GM21576 (cell line): ENCODE measurements at regions not wholly inside any gene's neighbourhood (a gene's known extent, or its start where the extent isn't known, plus 50 kb on each side); places are given as distances from the start of the nearest gene placed in this dataset.

Source experiments
- ATAC-seq: cut with Tn5 transposase; IDR thresholded peaks from one replicate; pipeline ENCODE4 v1.9.1; 2021; ENCODE audit warnings: mild to moderate bottlenecking, moderate library complexity; ENCODE audit not compliant: unreplicated experiment

GRCh38 chr6:19492636-19493405 lies 344.3 kb upstream of the ID4 start:
- ATAC-seq = no peak

- ATAC-seq = no peak
These were observed 335.4 kb upstream of the ID4 start for GRCh38 chr6:19501737-19502245.

DNA sequence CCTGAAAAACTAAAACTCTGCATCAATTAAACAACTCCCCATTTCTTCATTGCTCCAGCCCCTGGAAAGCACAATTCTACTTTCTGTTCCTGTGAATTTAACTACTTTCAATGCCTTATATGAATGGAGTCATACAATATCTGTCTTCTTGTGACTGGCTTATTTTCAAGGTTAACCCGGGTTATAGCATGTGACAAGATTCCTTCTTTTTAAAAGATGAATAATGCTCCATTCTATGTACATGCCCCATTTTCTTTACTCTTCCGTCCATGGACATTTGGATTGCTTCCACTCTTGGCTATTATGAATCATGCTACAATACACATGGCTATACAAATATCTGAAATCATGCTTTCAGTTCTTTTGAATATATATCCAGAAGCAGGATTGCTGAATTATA lies 334.9 kb upstream of the ID4 start:
- no peak for ATAC-seq

GRCh38 chr6:19515939-19516338 lies 321.2 kb upstream of the ID4 start:
- ATAC-seq = no peak

GRCh38 chr6:19519941-19520340 lies 317.2 kb upstream of the ID4 start:
- no peak for ATAC-seq

DNA sequence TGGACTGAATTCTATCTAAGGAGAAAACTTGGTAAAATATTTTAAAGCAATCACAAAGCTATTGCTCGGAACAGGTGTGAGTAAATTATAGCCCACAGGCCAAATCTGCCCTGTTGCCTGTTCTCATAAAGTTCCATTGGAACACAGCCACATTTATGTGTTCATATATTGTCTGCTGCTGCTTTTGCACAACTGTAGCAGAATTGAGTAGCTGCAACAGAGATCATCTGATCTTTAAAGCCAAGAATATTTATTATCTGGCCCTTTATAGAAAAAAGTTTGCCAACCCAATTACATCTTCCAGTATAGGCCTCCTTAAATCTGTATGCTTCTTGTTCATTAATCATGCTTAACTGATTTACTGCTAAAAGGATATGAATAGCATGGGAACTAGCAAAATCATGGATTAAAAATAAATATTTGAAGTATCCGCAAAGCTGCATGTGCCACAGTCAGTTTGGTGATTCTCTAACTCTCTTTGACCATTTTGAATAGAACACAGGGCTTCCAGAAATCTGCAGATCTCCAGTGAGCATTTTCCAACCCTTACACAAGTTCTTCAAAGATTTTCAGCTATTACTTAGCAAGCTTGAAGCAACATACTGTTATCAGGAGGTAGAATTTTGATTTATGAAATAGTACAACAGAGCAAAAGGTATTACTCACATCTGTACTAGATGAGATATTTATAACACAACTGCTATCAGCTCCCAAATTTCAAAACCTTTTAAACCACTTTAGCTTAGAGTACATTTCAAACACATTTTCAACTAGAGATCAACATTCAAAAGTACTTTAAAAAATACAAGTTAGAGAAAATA lies 312.6 kb upstream of the ID4 start:
- ATAC-seq = no peak

GRCh38 chr6:19525673-19526072 lies 311.5 kb upstream of the ID4 start:
- ATAC-seq = no peak

- no peak for ATAC-seq
These were observed 307.0 kb upstream of the ID4 start for GRCh38 chr6:19530188-19530587.

DNA sequence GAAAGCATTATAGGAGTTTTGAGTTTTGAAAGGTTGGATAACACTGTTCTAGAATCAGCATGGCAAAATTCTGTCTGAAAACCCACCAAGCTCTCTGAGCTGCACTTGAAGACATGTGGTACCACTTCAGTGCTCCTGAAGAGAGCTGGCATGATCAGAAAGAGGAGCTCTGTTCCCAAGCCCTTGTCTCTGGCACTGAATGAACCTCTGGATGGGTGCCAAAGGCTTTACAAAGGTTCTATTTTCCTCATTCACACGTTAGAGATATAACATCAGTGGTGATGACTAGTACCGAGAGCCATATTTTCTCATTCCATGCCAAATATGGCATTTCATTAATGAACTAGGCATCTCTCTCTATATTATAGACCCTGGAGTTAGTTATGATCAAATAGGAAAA lies 301.8 kb upstream of the ID4 start:
- no peak for ATAC-seq

GRCh38 chr6:19536838-19537237 lies 300.3 kb upstream of the ID4 start:
- no peak for ATAC-seq

GRCh38 chr6:19538096-19538495 lies 299.1 kb upstream of the ID4 start:
- no peak for ATAC-seq

GRCh38 chr6:19547507-19547906 lies 289.7 kb upstream of the ID4 start:
- ATAC-seq = no peak

- ATAC-seq = no peak
These were observed 288.1 kb upstream of the ID4 start for GRCh38 chr6:19549109-19549508.

DNA sequence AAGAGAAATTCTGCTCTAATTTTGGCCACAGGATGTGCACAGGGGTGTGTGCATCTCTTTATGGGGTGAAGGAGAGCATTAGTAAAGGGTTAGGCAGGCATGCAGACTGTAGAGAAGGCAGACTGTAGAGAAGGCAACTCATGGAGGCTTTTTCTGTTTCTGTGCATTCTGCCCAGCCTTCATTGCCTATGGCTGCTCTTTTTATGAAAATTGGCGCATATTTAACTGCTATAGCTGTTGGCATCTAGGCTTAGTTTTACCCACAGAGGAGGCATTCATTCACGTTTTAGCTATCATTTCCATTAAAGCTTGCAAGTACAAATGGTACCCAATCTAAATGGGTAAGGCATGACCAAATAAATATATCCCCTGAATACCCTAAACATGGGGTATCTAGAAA lies 286.8 kb upstream of the ID4 start:
- no peak for ATAC-seq

- ATAC-seq = no peak
These were observed 285.6 kb upstream of the ID4 start for GRCh38 chr6:19551611-19552010.

GRCh38 chr6:19552076-19552475 lies 285.1 kb upstream of the ID4 start:
- no peak for ATAC-seq

GRCh38 chr6:19552588-19552987 lies 284.6 kb upstream of the ID4 start:
- no peak for ATAC-seq

DNA sequence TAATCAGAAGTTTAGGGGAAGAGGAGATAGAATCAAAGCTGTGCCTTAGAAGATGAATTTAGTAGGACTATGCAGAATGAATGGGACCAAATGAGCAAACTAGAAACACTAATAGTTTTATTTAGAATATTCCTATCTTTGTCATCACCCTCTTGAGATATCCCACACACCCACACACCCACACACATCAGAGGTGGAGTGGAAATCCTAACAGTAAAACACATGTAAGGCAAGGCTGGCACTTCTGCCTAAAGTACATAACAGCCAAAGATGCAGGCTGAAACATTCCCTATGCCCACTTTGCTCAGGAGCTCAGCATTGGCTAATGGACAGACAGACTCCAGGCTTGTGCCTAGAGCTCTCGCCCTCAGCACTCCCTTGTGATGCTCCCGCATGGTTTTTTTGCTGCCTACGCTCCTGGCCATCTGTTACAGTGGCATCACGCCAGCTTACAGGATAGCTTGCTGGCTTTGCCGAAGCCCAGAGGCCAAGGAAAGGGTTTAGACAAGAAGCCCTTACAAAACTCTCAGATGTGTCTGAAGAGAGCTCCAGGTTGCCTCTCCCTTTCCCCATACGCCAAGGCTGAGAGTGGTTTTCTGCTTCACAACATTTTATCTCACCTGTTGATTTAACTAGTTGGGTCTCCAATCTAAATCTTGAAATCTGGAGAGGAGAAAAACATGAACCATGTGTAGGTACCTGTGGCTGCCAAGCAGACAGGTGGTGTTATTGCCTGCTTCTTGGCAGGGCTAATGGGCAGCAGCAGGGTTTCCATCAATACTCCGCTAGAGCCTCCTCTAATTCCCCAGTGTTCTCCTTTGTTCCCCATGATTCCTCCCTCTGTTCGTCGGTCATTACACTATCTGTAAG lies 282.6 kb upstream of the ID4 start:
- ATAC-seq = no peak

- ATAC-seq = no peak
These were observed 280.0 kb upstream of the ID4 start for GRCh38 chr6:19557191-19557590.

DNA sequence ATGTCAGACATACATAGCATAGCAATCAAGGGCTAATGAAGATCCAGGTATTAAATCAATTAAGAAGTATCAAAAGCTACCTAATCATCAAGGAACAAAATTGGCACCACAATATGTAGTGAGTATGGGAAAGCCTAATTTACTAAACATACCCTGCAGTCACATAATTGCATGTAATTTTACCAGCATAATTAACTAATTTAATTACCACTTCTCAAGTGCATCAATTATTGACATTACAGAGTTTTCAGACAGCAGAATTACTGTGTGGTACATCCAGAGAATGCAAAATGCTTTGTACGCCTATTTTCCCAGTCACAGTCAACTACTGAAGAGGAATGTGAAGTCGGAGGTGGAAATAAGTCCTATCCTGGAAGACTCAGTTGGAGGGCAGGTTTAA lies 279.0 kb upstream of the ID4 start:
- no peak for ATAC-seq

- ATAC-seq = no peak
These were observed 278.2 kb upstream of the ID4 start for GRCh38 chr6:19558934-19559333.
